ENCODE measurements at regions not wholly inside any gene's neighbourhood (a gene's known extent, or its start where the extent isn't known, plus 50 kb on each side); places are given as distances from the start of the nearest gene placed in this dataset.

GRCh38 chr5:2894316-2894715, 142.8 kb upstream of the IRX2 start:
- H3K36me3 ChIP-seq = no peaks in the 10 kb centered on the region
- H3K4me1 ChIP-seq = no peaks in the 10 kb centered on the region
- H3K27me3 ChIP-seq = no peaks in the 10 kb centered on the region
- no peaks in the 10 kb centered on the region for H3K9me3 ChIP-seq
- TF ChIP-seq CTCF (IDR thresholded peaks at IDR 0.05 in 4 of 5, conservative IDR thresholded peaks at IDR 0.05 in 1 of 5) = no peak
- H3K4me3 ChIP-seq = no peak overlapping the region
- intact Hi-C loops (cut with DNase I; ENCODE audit: low total_unique reads) = no loop called here
- in situ Hi-C loops (cut with MboI; ENCODE audit: low sequenced_read_pairs in 4 of 4) = no loop called here
- no peak for DNase-seq
- no peak for ATAC-seq
- no peak overlapping the region for H3K27ac ChIP-seq

- no peaks in the 10 kb centered on the region for H3K36me3 ChIP-seq
- in situ Hi-C loops (cut with MboI; ENCODE audit: low sequenced_read_pairs in 4 of 4) (no loop called here), intact Hi-C loops (cut with DNase I; ENCODE audit: low total_unique reads) (no loop called here)
- no peaks in the 10 kb centered on the region for H3K9me3 ChIP-seq
- no peak overlapping the region for H3K4me3 ChIP-seq
- no peak overlapping the region for H3K27ac ChIP-seq
- TF ChIP-seq POLR2A (IDR thresholded peaks at IDR 0.05) = no peak
- no peak for TF ChIP-seq CTCF (IDR thresholded peaks at IDR 0.05 in 4 of 5, conservative IDR thresholded peaks at IDR 0.05 in 1 of 5)
- H3K4me1 ChIP-seq = no peaks in the 10 kb centered on the region
- no peak for DNase-seq
- no peaks in the 10 kb centered on the region for H3K27me3 ChIP-seq
- no peak for ATAC-seq
Observed at GRCh38 chr5:2892466-2893000, 141.1 kb upstream of the IRX2 start.

GRCh38 chr5:2891781-2892180, 140.3 kb upstream of the IRX2 start:
- TF ChIP-seq POLR2A (IDR thresholded peaks at IDR 0.05) = no peak
- no peak for TF ChIP-seq CTCF (IDR thresholded peaks at IDR 0.05 in 4 of 5, conservative IDR thresholded peaks at IDR 0.05 in 1 of 5)
- ATAC-seq = no peak
- DNase-seq = no peak
- H3K4me3 ChIP-seq = no peak overlapping the region
- H3K4me1 ChIP-seq = no peaks in the 10 kb centered on the region
- no peaks in the 10 kb centered on the region for H3K27me3 ChIP-seq
- no peaks in the 10 kb centered on the region for H3K36me3 ChIP-seq
- H3K9me3 ChIP-seq = no peaks in the 10 kb centered on the region
- intact Hi-C loops (cut with DNase I; ENCODE audit: low total_unique reads) (no loop called here), in situ Hi-C loops (cut with MboI; ENCODE audit: low sequenced_read_pairs in 4 of 4) (no loop called here)
- no peak overlapping the region for H3K27ac ChIP-seq

GRCh38 chr5:2890011-2890410, 138.5 kb upstream of the IRX2 start:
- no peaks in the 10 kb centered on the region for H3K27me3 ChIP-seq
- DNase-seq (no peak), ATAC-seq (no peak)
- no peaks in the 10 kb centered on the region for H3K36me3 ChIP-seq
- no peak overlapping the region for H3K4me3 ChIP-seq
- H3K4me1 ChIP-seq = no peaks in the 10 kb centered on the region
- no peak overlapping the region for H3K27ac ChIP-seq
- in situ Hi-C loops (cut with MboI; ENCODE audit: low sequenced_read_pairs in 4 of 4) = no loop called here
- no peaks in the 10 kb centered on the region for H3K9me3 ChIP-seq
- TF ChIP-seq CTCF (IDR thresholded peaks at IDR 0.05 in 4 of 5, conservative IDR thresholded peaks at IDR 0.05 in 1 of 5) = no peak
- no peak for TF ChIP-seq POLR2A (IDR thresholded peaks at IDR 0.05)
- intact Hi-C loops (cut with DNase I; ENCODE audit: low total_unique reads) = no loop called here

- H3K36me3 ChIP-seq = no peaks in the 10 kb centered on the region
- in situ Hi-C loops (cut with MboI; ENCODE audit: low sequenced_read_pairs in 4 of 4) (no loop called here), intact Hi-C loops (cut with DNase I; ENCODE audit: low total_unique reads) (no loop called here)
- DNase-seq (no peak), ATAC-seq (no peak)
- no peaks in the 10 kb centered on the region for H3K4me1 ChIP-seq
- TF ChIP-seq POLR2A (IDR thresholded peaks at IDR 0.05) (no peak), CTCF (IDR thresholded peaks at IDR 0.05 in 4 of 5, conservative IDR thresholded peaks at IDR 0.05 in 1 of 5) (no peak)
- H3K9me3 ChIP-seq = no peaks in the 10 kb centered on the region
- no peaks in the 10 kb centered on the region for H3K27me3 ChIP-seq
- no peak overlapping the region for H3K4me3 ChIP-seq
- H3K27ac ChIP-seq = no peak overlapping the region
Observed at GRCh38 chr5:2888520-2889060, 137.1 kb upstream of the IRX2 start.
